ENCODE measurements at regions not wholly inside any gene's neighbourhood (a gene's known extent, or its start where the extent isn't known, plus 50 kb on each side); places are given as distances from the start of the nearest gene placed in this dataset.

DNA sequence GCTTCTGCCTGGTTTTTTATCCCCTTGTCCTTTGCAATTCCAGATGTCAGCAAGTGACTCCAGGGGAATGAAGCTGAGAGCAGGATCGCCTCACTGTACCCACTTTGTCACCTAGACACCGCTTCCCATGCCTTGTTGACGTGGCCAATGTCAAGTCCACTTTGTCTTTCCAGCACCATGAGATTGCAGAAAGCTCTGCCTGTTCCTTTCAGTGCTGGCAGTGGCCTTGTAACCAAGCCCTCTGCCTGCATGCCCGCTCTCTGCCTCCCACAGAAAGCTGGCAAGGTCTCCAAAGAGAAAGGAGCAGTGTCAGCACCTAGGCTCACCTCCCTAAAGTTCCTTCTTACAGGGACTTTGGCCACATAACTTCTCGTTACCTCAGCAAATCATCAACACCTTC is 282.2 kb upstream of the ST6GAL2 start:
- BruUV-seq (replicated peaks) = no TSS peak
- no peak for DNase-seq (ENCODE audit: low spot score)
- Histone ChIP-seq H3K27ac (ENCODE audit: low read depth, low read length, poor library complexity, severe bottlenecking) (no peak overlapping the region), H3K9me2 (ENCODE audit: insufficient read depth, low read length) (no peaks in the 10 kb centered on the region), H3K36me3 (ENCODE audit: insufficient read depth, low read length) (no peaks in the 10 kb centered on the region), H3K9me3 (ENCODE audit: low read length) (no peaks in the 10 kb centered on the region), H3K4me2 (ENCODE audit: low read length) (no peak overlapping the region), H4K20me1 (ENCODE audit: insufficient read depth, low read length) (no peaks in the 10 kb centered on the region), H3K4me1 (ENCODE audit: insufficient read depth, low read length, poor library complexity, severe bottlenecking) (no peaks in the 10 kb centered on the region), H2AFZ (ENCODE audit: low read length) (no peak overlapping the region), H3K79me2 (ENCODE audit: insufficient read depth, low read depth, low read length) (no peaks in the 10 kb centered on the region), H3K4me3 (ENCODE audit: low read depth, low read length, poor library complexity, severe bottlenecking) (no peak overlapping the region)
- TF ChIP-seq CTCF (conservative IDR thresholded peaks at IDR 0.05; ENCODE audit: low read length) = no peak
- TF ChIP-seq EZH2phosphoT487 (IDR thresholded peaks at IDR 0.05; ENCODE audit: borderline replicate concordance, low read depth, low read length) = no peak
- ChIA-PET CTCF (ENCODE audit: unreplicated experiment) (no interaction called here), POLR2A (no interaction called here)
- intact Hi-C loops (cut with micrococcal nuclease; ENCODE audit: unreplicated experiment) = no loop called here

DNA sequence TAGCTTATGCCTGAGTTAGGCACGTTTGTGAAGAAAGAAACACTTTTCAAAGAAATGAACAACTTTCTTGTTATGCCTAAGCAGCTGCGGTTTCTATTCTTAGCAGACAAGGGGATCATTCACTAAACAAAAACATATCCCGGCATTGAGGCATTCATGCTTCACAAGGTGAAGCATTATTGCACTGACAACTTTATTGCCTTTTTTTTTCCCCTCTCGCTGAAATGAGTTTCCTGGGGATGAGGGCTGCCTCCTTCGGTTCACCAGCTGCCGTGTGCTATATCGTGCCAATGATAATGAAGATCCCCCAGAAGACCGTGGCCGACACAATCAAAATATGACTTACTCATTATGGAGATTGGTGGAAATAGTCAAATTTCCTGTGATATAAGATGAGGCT is 288.2 kb upstream of the ST6GAL2 start:
- ChIA-PET CTCF (ENCODE audit: unreplicated experiment) (no interaction called here), POLR2A (no interaction called here)
- no peaks in the 10 kb centered on the region for H3K4me1 ChIP-seq (ENCODE audit: insufficient read depth, low read length, poor library complexity, severe bottlenecking)
- H2AFZ ChIP-seq (ENCODE audit: low read length) = no peak overlapping the region
- no peak for DNase-seq (ENCODE audit: low spot score)
- intact Hi-C loops (cut with micrococcal nuclease; ENCODE audit: unreplicated experiment) = no loop called here
- H3K4me3 ChIP-seq (ENCODE audit: low read depth, low read length, poor library complexity, severe bottlenecking) = no peak overlapping the region
- TF ChIP-seq CTCF (conservative IDR thresholded peaks at IDR 0.05; ENCODE audit: low read length) (no peak), EZH2phosphoT487 (IDR thresholded peaks at IDR 0.05; ENCODE audit: borderline replicate concordance, low read depth, low read length) (no peak)
- H4K20me1 ChIP-seq (ENCODE audit: insufficient read depth, low read length) = no peaks in the 10 kb centered on the region
- H3K9me3 ChIP-seq (ENCODE audit: low read length) = no peaks in the 10 kb centered on the region
- H3K4me2 ChIP-seq (ENCODE audit: low read length) = no peak overlapping the region
- no peaks in the 10 kb centered on the region for H3K36me3 ChIP-seq (ENCODE audit: insufficient read depth, low read length)
- BruUV-seq (replicated peaks) = no TSS peak
- no peak overlapping the region for H3K27ac ChIP-seq (ENCODE audit: low read depth, low read length, poor library complexity, severe bottlenecking)
- H3K9me2 ChIP-seq (ENCODE audit: insufficient read depth, low read length) = no peaks in the 10 kb centered on the region
- H3K79me2 ChIP-seq (ENCODE audit: insufficient read depth, low read depth, low read length) = no peaks in the 10 kb centered on the region

GRCh38 chr2:107182981-107183380 is 297.0 kb upstream of the ST6GAL2 start:
- Histone ChIP-seq H3K4me3 (ENCODE audit: low read depth, low read length, poor library complexity, severe bottlenecking) (no peak overlapping the region), H3K4me2 (ENCODE audit: low read length) (no peak overlapping the region), H3K27ac (ENCODE audit: low read depth, low read length, poor library complexity, severe bottlenecking) (no peak overlapping the region), H3K79me2 (ENCODE audit: insufficient read depth, low read depth, low read length) (no peaks in the 10 kb centered on the region), H3K9me2 (ENCODE audit: insufficient read depth, low read length) (no peaks in the 10 kb centered on the region), H3K9me3 (ENCODE audit: low read length) (no peaks in the 10 kb centered on the region), H2AFZ (ENCODE audit: low read length) (no peak overlapping the region), H4K20me1 (ENCODE audit: insufficient read depth, low read length) (no peaks in the 10 kb centered on the region), H3K36me3 (ENCODE audit: insufficient read depth, low read length) (no peaks in the 10 kb centered on the region), H3K4me1 (ENCODE audit: insufficient read depth, low read length, poor library complexity, severe bottlenecking) (no peaks in the 10 kb centered on the region)
- no peak for DNase-seq (ENCODE audit: low spot score)
- ChIA-PET CTCF (ENCODE audit: unreplicated experiment) (no interaction called here), POLR2A (no interaction called here)
- TF ChIP-seq EZH2phosphoT487 (IDR thresholded peaks at IDR 0.05; ENCODE audit: borderline replicate concordance, low read depth, low read length) (no peak), CTCF (conservative IDR thresholded peaks at IDR 0.05; ENCODE audit: low read length) (no peak)
- intact Hi-C loops (cut with micrococcal nuclease; ENCODE audit: unreplicated experiment) = no loop called here
- no TSS peak for BruUV-seq (replicated peaks)
